ENCODE measurements at regions not wholly inside any gene's neighbourhood (a gene's known extent, or its start where the extent isn't known, plus 50 kb on each side); places are given as distances from the start of the nearest gene placed in this dataset.

- TF ChIP-seq ESRRA (IDR thresholded peaks at IDR 0.05; ENCODE audit: low read length) = no peak
- no peak for TF ChIP-seq BHLHE40 (IDR thresholded peaks at IDR 0.05; ENCODE audit: borderline replicate concordance in 1 of 2, low read depth in 2 of 2, low read length in 1 of 2)
- no peak for TF ChIP-seq EP300 (IDR thresholded peaks at IDR 0.05; ENCODE audit: borderline replicate concordance in 1 of 2, control insufficient read depth in 1 of 2, low read depth in 2 of 2, low read length in 2 of 2)
- TF ChIP-seq PBX3 (IDR thresholded peaks at IDR 0.05; ENCODE audit: insufficient replicate concordance, low read depth, low read length) = no peak
- no peak for TF ChIP-seq ZBTB33 (IDR thresholded peaks at IDR 0.05)
- TF ChIP-seq HDGF (IDR thresholded peaks at IDR 0.05) = no peak
- TF ChIP-seq SMC3 (IDR thresholded peaks at IDR 0.05; ENCODE audit: borderline replicate concordance, low read length) = no peak
- TF ChIP-seq FOS (IDR thresholded peaks at IDR 0.05; ENCODE audit: borderline replicate concordance, extremely low read depth, insufficient read length) = no peak
- no peak for TF ChIP-seq CTCF (IDR thresholded peaks at IDR 0.05 in 2 of 3, conservative IDR thresholded peaks at IDR 0.05 in 1 of 3; ENCODE audit: control insufficient read depth in 2 of 3, extremely low read depth in 1 of 3, insufficient read depth in 1 of 3, low read depth in 3 of 3, low read length in 3 of 3)
- TF ChIP-seq POLR2A (IDR thresholded peaks at IDR 0.05; ENCODE audit: low read depth, low read length) = no peak
- no peak for TF ChIP-seq RB1 (IDR thresholded peaks at IDR 0.05; ENCODE audit: borderline replicate concordance)
- TF ChIP-seq SP1 (IDR thresholded peaks at IDR 0.05; ENCODE audit: low read depth, low read length) = no peak
Measured at GRCh38 chr10:9229702-9230244, 1175.3 kb downstream of the GATA3 start.
